GM12864 (cell line): ENCODE measurements at regions not wholly inside any gene's neighbourhood (a gene's known extent, or its start where the extent isn't known, plus 50 kb on each side); places are given as distances from the start of the nearest gene placed in this dataset.
A peak's percentile ranks its signal among the peaks of the same experiment; 100 is the strongest.

Experiments
- DNase-seq: peaks from one replicate; pipeline ENCODE4 v3.0.0-alpha.2; 2011; ENCODE audit warnings: low read depth
- H3K4me3 ChIP-seq: 2 replicates; pipeline ENCODE4 v1.5.1; 2011; ENCODE audit warnings: mild to moderate bottlenecking, low read depth, low read length, control low read depth
- TF ChIP-seq, protein P1 (sequence below): IDR thresholded peaks from 2 replicates; pipeline ENCODE4 v1.5.1; 2011; ENCODE audit warnings: low read depth, mild to moderate bottlenecking, moderate library complexity, low read length, control low read depth, inconsistent platforms; ENCODE audit errors: missing control alignments

- TF ChIP-seq, protein P1, sequence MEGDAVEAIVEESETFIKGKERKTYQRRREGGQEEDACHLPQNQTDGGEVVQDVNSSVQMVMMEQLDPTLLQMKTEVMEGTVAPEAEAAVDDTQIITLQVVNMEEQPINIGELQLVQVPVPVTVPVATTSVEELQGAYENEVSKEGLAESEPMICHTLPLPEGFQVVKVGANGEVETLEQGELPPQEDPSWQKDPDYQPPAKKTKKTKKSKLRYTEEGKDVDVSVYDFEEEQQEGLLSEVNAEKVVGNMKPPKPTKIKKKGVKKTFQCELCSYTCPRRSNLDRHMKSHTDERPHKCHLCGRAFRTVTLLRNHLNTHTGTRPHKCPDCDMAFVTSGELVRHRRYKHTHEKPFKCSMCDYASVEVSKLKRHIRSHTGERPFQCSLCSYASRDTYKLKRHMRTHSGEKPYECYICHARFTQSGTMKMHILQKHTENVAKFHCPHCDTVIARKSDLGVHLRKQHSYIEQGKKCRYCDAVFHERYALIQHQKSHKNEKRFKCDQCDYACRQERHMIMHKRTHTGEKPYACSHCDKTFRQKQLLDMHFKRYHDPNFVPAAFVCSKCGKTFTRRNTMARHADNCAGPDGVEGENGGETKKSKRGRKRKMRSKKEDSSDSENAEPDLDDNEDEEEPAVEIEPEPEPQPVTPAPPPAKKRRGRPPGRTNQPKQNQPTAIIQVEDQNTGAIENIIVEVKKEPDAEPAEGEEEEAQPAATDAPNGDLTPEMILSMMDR = no peak
- no peak overlapping the region for H3K4me3 ChIP-seq
- no peak for DNase-seq
These were observed 75.5 kb downstream of the AVPR1A start for GRCh38 chr12:63075376-63076060.

- no peak overlapping the region for H3K4me3 ChIP-seq
- DNase-seq = no peak
- TF ChIP-seq, protein P1 = no peak
These were observed 80.3 kb downstream of the AVPR1A start for GRCh38 chr12:63070709-63071108.

- no peak overlapping the region for H3K4me3 ChIP-seq
- TF ChIP-seq, protein P1 = no peak
- DNase-seq = no peak
These were observed 81.0 kb downstream of the AVPR1A start for GRCh38 chr12:63069860-63070617.

- no peak for DNase-seq
- TF ChIP-seq, protein P1 = peak; percentile 35
- no peak overlapping the region for H3K4me3 ChIP-seq
These were observed 82.1 kb downstream of the AVPR1A start for GRCh38 chr12:63068857-63069442.

- H3K4me3 ChIP-seq = no peak overlapping the region
- DNase-seq = no peak
- TF ChIP-seq, protein P1 = no peak
These were observed 84.2 kb downstream of the AVPR1A start for GRCh38 chr12:63066782-63067181.

- H3K4me3 ChIP-seq = no peak overlapping the region
- TF ChIP-seq, protein P1 = no peak
- DNase-seq = no peak
These were observed 84.9 kb downstream of the AVPR1A start for GRCh38 chr12:63066136-63066535.
